Tibial nerve (tissue), 4 donors: ENCODE measurements at regions not wholly inside any gene's neighbourhood (a gene's known extent, or its start where the extent isn't known, plus 50 kb on each side); places are given as distances from the start of the nearest gene placed in this dataset.

Experiments
- CTCF ChIP-seq, 5 experiments: fragments of 200-600 bp in 3 of 5; fragments of 450-650 bp in 2 of 5; sonication (generic) in 3 of 5; IDR thresholded peaks; one replicate each; pipeline ENCODE4 v1.5.1; 2016 to 2019; ENCODE audit warnings: antibody characterized with exemption in 5 of 5, mild to moderate bottlenecking in 3 of 5, moderate library complexity in 2 of 5
- EP300 ChIP-seq, 2 donors: sonication (generic); formaldehyde crosslinking; IDR thresholded peaks; one replicate each; pipeline ENCODE4 v1.6.1; 2017; ENCODE audit warnings: antibody characterized with exemption in 2 of 2, mild to moderate bottlenecking in 1 of 2

GRCh38 chr6:21357262-21357661 is 236.3 kb upstream of the SOX4 start:
- TF ChIP-seq CTCF (IDR thresholded peaks at IDR 0.05): no peak
- no peak for TF ChIP-seq EP300 (IDR thresholded peaks at IDR 0.05)
